SHP77 (cell line): ENCODE measurements at regions not wholly inside any gene's neighbourhood (a gene's known extent, or its start where the extent isn't known, plus 50 kb on each side); places are given as distances from the start of the nearest gene placed in this dataset.
"Not testable (repeated sequence)": the region's sequence is repeated elsewhere in the genome, so short reads cannot be mapped to it uniquely, and the experiment has no call there.

Source experiments
- DNase-seq, 2 experiments: peaks; one replicate each; lab custom pipeline; 2025; lab: John Stamatoyannopoulos, UW

GRCh38 chr16:24624102-24624501 is 84.7 kb downstream of the RBBP6 start:
- DNase-seq: no peak

DNA sequence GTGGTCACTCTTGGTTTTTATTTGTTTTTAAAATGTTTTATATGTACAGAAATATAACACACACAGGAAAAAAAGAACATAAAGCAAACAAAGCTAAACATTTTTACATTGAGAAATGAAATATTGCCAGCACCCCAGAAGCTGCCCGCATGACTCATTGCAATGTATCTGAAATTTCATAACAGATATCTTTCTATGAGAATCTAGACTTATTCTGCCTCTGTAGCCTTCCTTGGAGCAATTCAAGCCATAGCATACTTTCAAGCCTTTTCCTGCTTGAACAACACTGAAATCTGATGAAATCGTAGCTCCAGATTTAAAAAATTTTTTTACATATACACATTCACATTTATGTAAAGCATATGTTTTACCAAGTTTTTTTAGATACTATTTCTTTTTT is 86.9 kb downstream of the RBBP6 start:
- DNase-seq: no peak

GRCh38 chr16:24634919-24635318 is 94.5 kb upstream of the TNRC6A start:
- DNase-seq: no peak

- peak; percentile 4 to 19 for DNase-seq
Observed at GRCh38 chr16:24635900-24636610, 93.4 kb upstream of the TNRC6A start.

GRCh38 chr16:24639769-24640168 is 89.7 kb upstream of the TNRC6A start:
- no peak for DNase-seq

- no peak for DNase-seq
Observed at GRCh38 chr16:24643489-24643888, 86.0 kb upstream of the TNRC6A start.

DNA sequence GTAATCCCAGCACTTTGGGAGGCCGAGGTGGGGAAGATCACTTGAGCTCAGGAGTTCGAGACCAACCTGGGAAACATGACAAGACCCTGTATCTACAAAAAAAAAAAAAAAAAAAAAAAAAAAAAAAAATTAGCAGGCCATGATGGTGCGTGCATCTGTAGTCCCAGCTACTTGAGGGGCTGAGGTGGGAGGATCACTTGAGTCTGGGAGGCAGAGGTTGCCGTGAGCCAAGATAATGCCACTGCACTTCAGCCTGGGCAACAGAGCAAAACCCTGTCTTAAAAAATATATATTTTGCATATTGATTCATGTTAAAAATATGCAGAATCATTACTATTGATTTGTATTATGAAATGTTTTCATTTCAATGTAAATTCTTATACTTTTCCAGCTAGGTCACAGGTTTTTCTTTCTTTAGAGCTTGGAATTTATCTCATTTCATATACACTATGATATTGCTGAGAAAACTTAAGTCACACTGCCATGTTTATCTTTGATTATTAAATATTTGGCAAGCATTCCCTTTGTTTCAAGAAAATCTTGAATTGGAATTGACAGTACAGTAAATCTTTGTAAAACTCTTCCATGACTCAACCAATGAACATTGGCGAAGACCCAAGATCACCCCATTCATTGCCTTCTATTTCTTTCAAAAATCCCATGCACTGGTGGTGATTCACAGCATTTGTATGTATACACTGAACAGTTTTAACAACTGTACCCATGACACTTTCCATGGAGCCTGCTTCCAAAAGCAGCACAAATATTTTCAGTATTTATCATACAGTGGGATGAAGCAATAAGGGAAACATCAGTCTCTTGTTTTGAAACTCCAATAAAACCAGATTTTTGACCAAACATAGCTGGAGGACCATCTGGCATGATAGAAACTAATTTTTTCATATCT is 83.5 kb upstream of the TNRC6A start:
- DNase-seq: no peak

DNA sequence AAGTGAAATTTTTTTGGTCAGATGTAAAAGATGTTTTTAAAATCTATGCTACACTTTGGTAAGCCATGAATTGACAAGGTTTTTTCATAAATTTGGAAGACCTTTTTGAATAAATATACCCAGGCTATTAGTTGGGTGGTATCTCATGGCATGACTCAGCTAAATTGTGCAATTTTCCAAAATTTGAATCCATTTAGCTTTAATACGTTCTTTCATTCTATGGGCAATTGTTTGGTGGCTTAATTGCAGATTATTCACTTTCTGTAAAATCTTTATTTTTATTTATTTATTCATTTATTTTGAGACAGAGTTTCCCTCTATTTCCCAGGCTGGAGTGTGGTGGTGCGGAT is 82.8 kb upstream of the TNRC6A start:
- no peak for DNase-seq

DNA sequence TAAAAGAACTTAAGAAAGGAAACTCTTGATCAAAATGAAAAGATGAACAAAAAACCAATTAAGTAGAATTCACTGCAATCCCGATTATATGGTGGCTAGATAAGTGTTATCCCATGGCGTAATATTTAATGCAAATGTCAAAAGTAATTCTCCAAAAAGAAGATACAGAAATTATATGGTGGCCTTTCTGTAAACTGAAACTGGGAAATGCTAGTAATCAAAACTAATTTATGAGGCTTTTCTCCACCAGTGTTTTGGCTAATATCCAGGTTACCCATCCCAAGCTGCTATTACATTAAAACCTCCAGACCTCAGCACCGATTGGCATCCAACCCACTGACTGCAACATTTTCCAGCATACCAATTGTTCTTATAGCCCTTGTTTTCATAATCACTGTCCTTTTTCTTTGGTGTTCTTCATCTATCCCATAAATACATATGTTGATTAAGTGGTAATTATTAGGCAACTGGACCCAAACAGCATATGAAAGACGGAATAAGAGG is 77.2 kb upstream of the TNRC6A start:
- no peak for DNase-seq

GRCh38 chr16:24652803-24653202 is 76.6 kb upstream of the TNRC6A start:
- DNase-seq: no peak

DNA sequence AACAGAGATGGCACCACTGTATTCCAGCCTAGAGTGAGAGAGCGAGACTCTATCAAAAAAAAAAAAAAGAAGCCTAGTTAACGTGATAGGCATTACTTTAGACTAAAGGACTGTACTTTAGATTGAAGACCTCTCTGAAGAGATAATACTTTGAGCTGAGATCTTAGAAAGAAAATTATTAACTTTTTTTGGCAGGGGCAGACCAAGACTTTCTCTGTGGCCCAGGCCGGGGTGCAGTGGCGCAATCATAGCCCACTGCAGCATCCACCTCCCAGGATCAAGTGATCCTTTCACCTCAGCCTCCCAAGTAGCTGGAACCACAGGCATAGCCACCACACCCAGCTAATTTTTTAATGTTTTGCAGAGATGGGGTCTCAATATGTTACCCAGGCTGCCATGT is 75.7 kb upstream of the TNRC6A start:
- no peak for DNase-seq

DNA sequence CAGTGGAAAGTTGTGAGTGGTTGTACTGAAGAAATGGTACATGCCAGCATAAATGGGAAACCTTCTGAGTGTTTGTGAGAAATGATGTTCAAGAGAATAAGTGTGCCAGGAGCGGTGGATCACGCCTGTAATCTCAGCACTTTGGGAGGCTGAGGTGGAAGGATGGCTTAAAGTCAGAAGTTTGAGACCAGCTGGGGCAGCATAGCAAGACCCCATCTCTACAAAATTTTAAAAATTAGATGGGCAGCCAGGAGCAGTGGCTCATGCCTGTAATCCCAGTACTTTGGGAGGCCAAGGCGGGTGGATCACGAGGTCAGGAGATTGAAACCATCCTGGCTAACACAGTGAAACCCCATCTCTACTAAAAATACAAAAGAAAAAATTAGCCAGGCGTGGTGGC is 63.5 kb upstream of the TNRC6A start:
- not testable (repeated sequence) for DNase-seq

DNA sequence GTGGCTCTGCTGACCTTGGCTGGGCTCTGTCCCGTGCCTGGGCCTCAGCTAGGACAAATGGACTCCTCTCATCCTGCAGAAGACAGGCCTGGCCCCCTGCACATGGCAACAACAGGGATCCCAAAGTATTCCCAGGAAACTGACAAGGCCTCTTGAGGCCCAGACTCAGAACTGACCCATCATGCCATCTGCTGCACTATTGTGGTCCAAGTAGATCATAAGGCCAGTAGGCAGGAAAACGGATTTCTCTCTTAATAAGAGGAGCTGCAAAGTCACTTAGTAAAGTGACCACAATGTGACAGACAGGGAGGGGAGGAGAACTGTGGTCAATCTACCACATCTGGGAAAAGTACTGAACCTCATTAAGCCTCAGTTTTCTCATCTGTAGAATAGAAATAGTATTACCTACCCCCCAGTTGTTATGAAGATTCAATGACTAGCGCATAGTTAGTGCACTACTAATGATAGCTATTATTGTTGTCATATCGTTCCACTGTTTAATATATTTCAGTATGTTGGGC is 62.1 kb upstream of the TNRC6A start:
- no peak for DNase-seq

DNA sequence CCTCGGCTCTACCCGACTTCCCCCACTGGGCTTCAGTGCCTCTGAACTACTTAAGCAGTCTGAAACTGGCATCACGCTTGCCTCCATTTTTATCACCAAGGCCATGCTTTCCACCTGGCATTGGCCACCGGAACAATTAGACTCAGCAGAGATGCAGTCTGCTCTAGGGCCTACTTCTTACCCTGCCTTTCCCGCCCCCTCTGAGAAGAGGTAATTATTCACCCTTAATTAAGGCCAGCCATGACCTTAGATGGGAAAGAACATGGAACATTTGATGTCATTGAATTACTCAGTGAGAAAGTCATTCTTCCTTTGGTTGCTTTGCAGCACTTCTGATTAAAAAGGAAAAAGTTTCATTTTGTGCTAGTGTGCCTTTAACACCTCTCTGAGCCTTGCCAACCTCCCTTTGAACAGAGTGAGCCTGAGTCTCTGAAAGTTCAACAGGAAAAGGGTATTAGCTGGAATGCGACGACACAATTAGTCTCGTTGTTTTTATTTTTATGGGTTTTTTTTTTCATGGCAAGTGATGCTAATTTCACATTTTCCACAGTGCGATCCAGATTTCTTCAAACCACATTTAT is 60.9 kb upstream of the TNRC6A start:
- no peak for DNase-seq

DNA sequence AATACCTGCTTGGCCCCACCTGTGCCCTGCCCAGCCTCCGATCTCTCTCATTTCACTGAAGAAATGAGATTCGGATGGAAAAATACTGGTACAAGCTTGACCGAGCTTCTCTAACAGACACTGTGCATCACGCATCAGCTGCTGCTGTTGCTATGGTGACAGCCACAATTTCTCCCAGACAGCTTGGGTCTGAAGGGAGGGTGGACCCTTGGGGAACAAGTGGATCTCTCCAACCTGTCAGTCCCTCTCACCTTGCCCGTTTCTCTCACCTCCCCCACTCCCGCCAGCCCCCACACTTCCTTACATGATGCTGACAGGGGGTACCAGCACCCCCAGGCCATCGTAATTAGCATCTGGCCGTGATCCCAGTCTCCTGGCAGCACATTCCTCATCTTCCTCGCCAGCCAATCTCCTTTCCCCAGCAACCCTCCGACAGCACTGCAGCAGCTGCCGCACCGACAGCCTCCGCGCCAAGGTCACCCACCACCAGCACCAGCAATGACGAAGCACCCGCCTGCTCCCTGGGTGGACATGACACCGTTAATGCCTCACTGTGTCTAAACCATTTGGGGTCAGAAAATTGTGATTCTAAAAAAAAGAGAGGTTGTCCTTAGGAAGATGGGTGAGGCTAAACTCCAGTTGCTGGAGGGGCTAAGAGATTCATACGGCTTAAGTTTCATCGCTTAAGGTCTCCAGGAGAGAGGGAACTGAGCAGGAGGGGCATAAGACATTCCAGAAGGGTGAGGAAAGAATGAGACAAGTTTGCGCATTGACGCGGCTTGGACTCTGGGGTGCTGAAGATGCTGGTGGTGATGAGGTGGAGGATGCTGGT is 58.6 kb upstream of the TNRC6A start:
- peak; percentile 41 to 54 for DNase-seq

- DNase-seq: no peak
Observed at GRCh38 chr16:24671455-24671954, 57.9 kb upstream of the TNRC6A start.

DNA sequence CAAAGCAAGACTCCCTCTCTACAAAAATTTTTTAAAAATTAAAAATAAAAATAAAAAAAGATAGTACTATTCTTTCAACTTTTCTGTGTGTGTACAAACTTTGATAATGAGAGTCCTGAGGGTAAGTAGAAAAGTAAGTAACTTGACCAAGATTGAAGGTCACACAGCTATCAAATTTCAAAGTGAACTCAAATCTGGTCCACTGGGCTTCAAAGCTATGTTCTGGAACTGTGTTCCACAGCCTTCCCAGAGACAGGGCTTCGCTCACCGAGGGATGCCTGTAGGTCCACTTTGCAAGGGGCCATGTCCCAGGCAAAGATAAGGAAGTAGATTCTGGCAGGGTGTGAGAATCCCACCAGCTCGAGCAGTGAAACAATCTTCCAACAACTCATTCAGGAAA is 56.3 kb upstream of the TNRC6A start:
- DNase-seq: no peak

DNA sequence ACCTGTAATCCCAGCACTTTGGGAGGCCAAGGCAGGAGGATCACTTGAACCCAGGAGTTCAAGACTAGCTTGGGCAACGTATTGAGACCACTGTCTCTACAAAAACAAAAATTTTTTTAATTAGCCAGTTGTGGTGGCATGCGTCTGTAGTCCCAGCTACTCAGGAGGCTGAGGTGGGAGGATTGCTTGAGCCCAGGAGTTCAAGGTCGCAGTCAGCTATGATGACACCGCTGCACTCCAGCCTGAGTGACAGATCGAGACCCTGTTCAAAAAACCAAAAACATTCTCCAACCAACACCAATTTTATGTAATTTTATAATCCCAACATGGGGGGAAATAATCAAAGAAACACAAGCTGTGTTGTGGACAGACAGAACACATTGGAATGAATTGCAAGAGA is 54.6 kb upstream of the TNRC6A start:
- DNase-seq: no peak

GRCh38 chr16:24677388-24677787 is 52.1 kb upstream of the TNRC6A start:
- no peak for DNase-seq
